ENCODE measurements at regions not wholly inside any gene's neighbourhood (a gene's known extent, or its start where the extent isn't known, plus 50 kb on each side); places are given as distances from the start of the nearest gene placed in this dataset.

DNA sequence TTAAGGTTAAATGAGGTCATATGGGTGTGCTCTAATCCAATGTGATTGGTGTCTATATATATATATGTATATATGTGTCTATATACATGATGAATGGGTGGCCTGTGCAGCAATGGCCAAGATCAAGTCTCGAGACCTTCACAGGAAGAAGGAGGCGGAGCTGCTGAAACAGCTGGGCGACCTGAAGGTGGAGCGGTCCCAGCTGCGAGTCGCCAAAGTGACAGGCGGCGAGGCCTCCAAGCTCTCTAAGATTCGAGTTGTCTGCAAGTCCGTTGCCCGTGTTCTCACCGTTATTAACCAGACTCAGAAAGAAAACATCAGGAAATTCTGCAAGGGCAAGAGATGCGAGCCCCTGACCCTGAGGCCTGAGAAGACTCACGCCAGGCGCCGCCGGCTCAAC, 109.8 kb downstream of the EFNB2 start:
- 92 to 94% methylated on average over 12 to 17 of the region's 17 CpGs for WGBS, 2 experiments (ENCODE audit: insufficient coverage in 1 of 2, insufficient read length in 1 of 2)
- TF ChIP-seq, protein P1, sequence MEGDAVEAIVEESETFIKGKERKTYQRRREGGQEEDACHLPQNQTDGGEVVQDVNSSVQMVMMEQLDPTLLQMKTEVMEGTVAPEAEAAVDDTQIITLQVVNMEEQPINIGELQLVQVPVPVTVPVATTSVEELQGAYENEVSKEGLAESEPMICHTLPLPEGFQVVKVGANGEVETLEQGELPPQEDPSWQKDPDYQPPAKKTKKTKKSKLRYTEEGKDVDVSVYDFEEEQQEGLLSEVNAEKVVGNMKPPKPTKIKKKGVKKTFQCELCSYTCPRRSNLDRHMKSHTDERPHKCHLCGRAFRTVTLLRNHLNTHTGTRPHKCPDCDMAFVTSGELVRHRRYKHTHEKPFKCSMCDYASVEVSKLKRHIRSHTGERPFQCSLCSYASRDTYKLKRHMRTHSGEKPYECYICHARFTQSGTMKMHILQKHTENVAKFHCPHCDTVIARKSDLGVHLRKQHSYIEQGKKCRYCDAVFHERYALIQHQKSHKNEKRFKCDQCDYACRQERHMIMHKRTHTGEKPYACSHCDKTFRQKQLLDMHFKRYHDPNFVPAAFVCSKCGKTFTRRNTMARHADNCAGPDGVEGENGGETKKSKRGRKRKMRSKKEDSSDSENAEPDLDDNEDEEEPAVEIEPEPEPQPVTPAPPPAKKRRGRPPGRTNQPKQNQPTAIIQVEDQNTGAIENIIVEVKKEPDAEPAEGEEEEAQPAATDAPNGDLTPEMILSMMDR (conservative IDR thresholded peaks at IDR 0.05), result no peak
- no peak for DNase-seq
- Mint-ChIP-seq H3K9me3 (no peaks in the 10 kb centered on the region), H3K27ac (no peak overlapping the region), H3K4me1 (peaks cover 15% of the 10 kb centered on the region), H3K27me3 (ENCODE audit: insufficient read depth) (peaks cover 3% of the 10 kb centered on the region), H3K36me3 (ENCODE audit: low read depth) (no peaks in the 10 kb centered on the region), H3K4me3 (no peak overlapping the region)
- Histone ChIP-seq H3K9me3 (ENCODE audit: control insufficient read depth, low read length) (no peaks in the 10 kb centered on the region), H3K36me3 (ENCODE audit: control insufficient read depth, insufficient read depth, low read length) (no peaks in the 10 kb centered on the region), H3K4me3 (ENCODE audit: low read length) (no peak overlapping the region), H3K4me1 (ENCODE audit: control insufficient read depth, insufficient read depth, low read length) (no peaks in the 10 kb centered on the region), H3K27me3 (ENCODE audit: control insufficient read depth, insufficient read depth, low read length, poor library complexity, severe bottlenecking) (no peaks in the 10 kb centered on the region), H3K9ac (ENCODE audit: extremely low read depth, low read length, poor library complexity, severe bottlenecking) (no peak overlapping the region), H3K27ac (ENCODE audit: low read depth, low read length) (no peak overlapping the region)

DNA sequence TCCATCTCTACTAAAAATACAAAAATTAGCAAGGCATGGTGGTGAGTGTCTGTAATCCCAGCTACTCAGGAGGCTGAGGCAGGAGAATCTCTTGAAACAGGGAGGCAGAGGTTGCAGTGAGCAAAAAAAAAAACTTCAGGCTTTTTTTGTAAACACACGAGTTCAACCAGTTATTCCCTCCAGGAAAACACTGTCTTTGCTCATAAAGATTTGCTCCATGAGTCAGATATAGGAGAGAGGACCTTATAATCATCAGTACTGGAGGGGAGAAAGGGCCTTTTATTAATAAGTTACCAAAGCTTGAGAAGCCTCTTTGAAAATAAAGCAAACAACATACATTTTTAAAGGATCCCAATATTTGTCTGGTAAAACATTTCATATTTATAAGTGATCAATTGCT, 110.7 kb downstream of the EFNB2 start:
- no peak for DNase-seq
- no peaks in the 10 kb centered on the region for H3K27me3 ChIP-seq (ENCODE audit: control insufficient read depth, insufficient read depth, low read length, poor library complexity, severe bottlenecking)
- TF ChIP-seq, protein P1 (conservative IDR thresholded peaks at IDR 0.05), result no peak
- WGBS, 2 experiments (ENCODE audit: insufficient coverage in 1 of 2, insufficient read length in 1 of 2), result 94 to 100% methylated on average over 1 of the region's 1 CpG
- no peaks in the 10 kb centered on the region for H3K9me3 ChIP-seq (ENCODE audit: control insufficient read depth, low read length)
- no peak overlapping the region for H3K27ac ChIP-seq (ENCODE audit: low read depth, low read length)
- H3K36me3 Mint-ChIP-seq (ENCODE audit: low read depth), result no peaks in the 10 kb centered on the region
- no peaks in the 10 kb centered on the region for H3K36me3 ChIP-seq (ENCODE audit: control insufficient read depth, insufficient read depth, low read length)
- H3K27ac Mint-ChIP-seq, result no peak overlapping the region
- H3K27me3 Mint-ChIP-seq (ENCODE audit: insufficient read depth), result peaks cover 3% of the 10 kb centered on the region
- no peaks in the 10 kb centered on the region for H3K9me3 Mint-ChIP-seq
- no peak overlapping the region for H3K9ac ChIP-seq (ENCODE audit: extremely low read depth, low read length, poor library complexity, severe bottlenecking)
- peaks cover 15% of the 10 kb centered on the region for H3K4me1 Mint-ChIP-seq
- H3K4me3 ChIP-seq (ENCODE audit: low read length), result no peak overlapping the region
- no peaks in the 10 kb centered on the region for H3K4me1 ChIP-seq (ENCODE audit: control insufficient read depth, insufficient read depth, low read length)
- H3K4me3 Mint-ChIP-seq, result no peak overlapping the region

DNA sequence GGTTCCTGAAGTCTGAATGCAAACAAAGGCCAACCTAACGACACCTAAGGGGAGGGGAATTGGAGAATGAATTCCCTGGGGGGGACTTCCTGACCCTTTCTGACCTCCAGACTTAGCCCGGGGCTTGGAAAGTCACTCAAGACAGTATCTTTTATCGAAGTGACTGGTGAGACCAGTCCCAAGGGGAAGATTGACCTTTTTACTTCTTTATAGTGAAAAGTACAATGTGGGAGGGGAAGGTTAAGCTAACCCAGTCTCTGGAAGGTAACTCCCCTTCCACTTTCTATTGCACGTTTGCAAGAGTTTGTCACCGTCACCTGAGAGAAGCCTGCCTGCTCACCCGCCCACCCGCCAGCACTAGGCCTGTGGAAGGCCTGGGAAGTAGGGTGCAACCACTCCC, 111.9 kb downstream of the EFNB2 start:
- H3K4me1 ChIP-seq (ENCODE audit: control insufficient read depth, insufficient read depth, low read length), result no peaks in the 10 kb centered on the region
- peaks cover 15% of the 10 kb centered on the region for H3K4me1 Mint-ChIP-seq
- no peaks in the 10 kb centered on the region for H3K27me3 ChIP-seq (ENCODE audit: control insufficient read depth, insufficient read depth, low read length, poor library complexity, severe bottlenecking)
- no peaks in the 10 kb centered on the region for H3K36me3 ChIP-seq (ENCODE audit: control insufficient read depth, insufficient read depth, low read length)
- WGBS, 2 experiments (ENCODE audit: insufficient coverage in 1 of 2, insufficient read length in 1 of 2), result 76 to 78% methylated on average over 2 to 7 of the region's 7 CpGs
- no peak overlapping the region for H3K4me3 ChIP-seq (ENCODE audit: low read length)
- no peaks in the 10 kb centered on the region for H3K9me3 ChIP-seq (ENCODE audit: control insufficient read depth, low read length)
- H3K36me3 Mint-ChIP-seq (ENCODE audit: low read depth), result no peaks in the 10 kb centered on the region
- H3K27me3 Mint-ChIP-seq (ENCODE audit: insufficient read depth), result no peaks in the 10 kb centered on the region
- H3K4me3 Mint-ChIP-seq, result no peak overlapping the region
- H3K9me3 Mint-ChIP-seq, result no peaks in the 10 kb centered on the region
- H3K9ac ChIP-seq (ENCODE audit: extremely low read depth, low read length, poor library complexity, severe bottlenecking), result no peak overlapping the region
- H3K27ac Mint-ChIP-seq, result no peak overlapping the region
- H3K27ac ChIP-seq (ENCODE audit: low read depth, low read length), result peak overlapping the region; percentile 55
- TF ChIP-seq, protein P1 (conservative IDR thresholded peaks at IDR 0.05), result no peak
- DNase-seq, result no peak

All from endodermal cell (in vitro differentiated cells).